ENCODE measurements at regions not wholly inside any gene's neighbourhood (a gene's known extent, or its start where the extent isn't known, plus 50 kb on each side); places are given as distances from the start of the nearest gene placed in this dataset.

- DNase-seq: no peak
Observed at GRCh38 chr16:86202267-86202666, 303.3 kb downstream of the IRF8 start.

- DNase-seq: no peak
Observed at GRCh38 chr16:86202760-86203426, 303.9 kb downstream of the IRF8 start.

- DNase-seq: no peak
Observed at GRCh38 chr16:86203557-86204275, 304.8 kb downstream of the IRF8 start.

- DNase-seq: no peak
Observed at GRCh38 chr16:86205521-86206245, 304.6 kb upstream of the FOXF1 start.

GRCh38 chr16:86207350-86207749 lies 303.0 kb upstream of the FOXF1 start:
- DNase-seq: no peak

- no peak for DNase-seq
Observed at GRCh38 chr16:86209202-86209601, 301.1 kb upstream of the FOXF1 start.

- DNase-seq: no peak
Observed at GRCh38 chr16:86210403-86211193, 299.7 kb upstream of the FOXF1 start.

GRCh38 chr16:86211265-86211664 lies 299.1 kb upstream of the FOXF1 start:
- no peak for DNase-seq

- DNase-seq: no peak
Observed at GRCh38 chr16:86211800-86212199, 298.5 kb upstream of the FOXF1 start.

GRCh38 chr16:86212706-86213436 lies 297.5 kb upstream of the FOXF1 start:
- no peak for DNase-seq

- no peak for DNase-seq
Observed at GRCh38 chr16:86213437-86214205, 296.7 kb upstream of the FOXF1 start.

GRCh38 chr16:86214326-86215232 lies 295.7 kb upstream of the FOXF1 start:
- DNase-seq: no peak

GRCh38 chr16:86215233-86215978 lies 294.9 kb upstream of the FOXF1 start:
- no peak for DNase-seq

GRCh38 chr16:86215979-86216585 lies 294.2 kb upstream of the FOXF1 start:
- no peak for DNase-seq

- no peak for DNase-seq
Observed at GRCh38 chr16:86216591-86216990, 293.7 kb upstream of the FOXF1 start.

GRCh38 chr16:86217001-86217890 lies 293.1 kb upstream of the FOXF1 start:
- no peak for DNase-seq

- DNase-seq: no peak
Observed at GRCh38 chr16:86217891-86218270, 292.4 kb upstream of the FOXF1 start.

- DNase-seq: no peak
Observed at GRCh38 chr16:86218479-86219170, 291.7 kb upstream of the FOXF1 start.
